HG03060 (cell line): ENCODE measurements at regions not wholly inside any gene's neighbourhood (a gene's known extent, or its start where the extent isn't known, plus 50 kb on each side); places are given as distances from the start of the nearest gene placed in this dataset.
A peak's percentile ranks its signal among the peaks of the same experiment; 100 is the strongest.

Source experiments
- ATAC-seq: cut with Tn5 transposase; IDR thresholded peaks from one replicate; pipeline ENCODE4 v1.9.1; 2021; ENCODE audit warnings: low read depth, moderate number of reproducible peaks; ENCODE audit not compliant: unreplicated experiment

DNA sequence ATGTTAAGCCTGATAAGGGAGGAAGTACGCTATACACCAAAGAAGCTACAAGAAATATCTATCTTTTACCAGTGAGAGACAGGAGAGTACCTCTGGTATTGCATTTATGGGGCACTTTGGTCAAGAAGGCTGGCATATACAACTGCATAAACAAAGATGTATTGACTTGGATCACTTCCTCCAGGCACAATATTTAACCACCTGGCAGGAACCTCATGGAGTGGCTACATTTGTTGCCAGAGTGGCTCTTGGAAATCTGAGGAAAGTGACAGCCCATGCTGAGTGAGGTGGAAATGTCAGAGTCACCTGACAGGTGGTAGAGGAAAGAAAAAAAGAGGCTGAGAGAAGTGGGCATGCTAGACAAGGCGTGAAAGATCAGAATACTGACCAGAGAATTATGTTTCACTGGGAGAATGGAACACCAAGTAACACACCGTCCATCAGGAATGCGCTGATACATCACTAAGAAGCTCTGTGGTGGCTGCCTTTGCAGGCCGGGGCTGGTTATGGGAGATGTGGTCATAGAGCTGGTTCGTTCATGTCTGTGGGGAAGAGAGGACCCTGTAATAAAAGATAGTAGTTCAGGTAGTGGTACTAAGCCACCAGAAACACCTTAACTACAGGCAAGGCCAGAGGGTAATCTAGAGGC, 61.4 kb upstream of the UFL1 start:
- no peak for ATAC-seq

DNA sequence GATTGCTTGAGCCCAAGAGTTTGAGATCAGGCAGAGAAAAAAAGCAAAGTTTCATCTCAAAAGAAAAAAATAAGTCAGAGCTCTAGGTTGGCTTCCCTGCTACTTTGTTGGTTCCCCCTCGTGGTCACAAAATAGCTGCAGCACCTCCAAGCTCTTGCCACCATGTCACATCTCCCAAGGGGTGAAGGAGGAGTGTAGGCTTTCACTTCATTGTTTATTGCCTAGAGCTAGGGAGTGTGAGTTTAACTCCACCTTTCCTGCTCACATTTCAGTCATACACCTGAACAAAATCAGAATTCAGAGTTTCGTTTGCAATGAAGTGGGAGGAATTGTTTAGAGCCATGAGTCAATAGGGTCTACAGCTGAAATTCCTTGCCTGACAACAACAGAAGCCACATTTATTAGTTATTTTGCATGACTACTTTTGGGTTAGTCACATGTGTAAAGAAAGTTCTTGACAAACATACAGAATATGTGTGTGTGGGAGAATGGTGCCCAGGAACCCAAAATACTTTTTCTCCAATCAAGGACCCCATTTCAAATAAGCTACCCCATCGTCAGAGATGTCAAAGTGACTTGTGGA, 56.2 kb upstream of the UFL1 start:
- ATAC-seq, result no peak

DNA sequence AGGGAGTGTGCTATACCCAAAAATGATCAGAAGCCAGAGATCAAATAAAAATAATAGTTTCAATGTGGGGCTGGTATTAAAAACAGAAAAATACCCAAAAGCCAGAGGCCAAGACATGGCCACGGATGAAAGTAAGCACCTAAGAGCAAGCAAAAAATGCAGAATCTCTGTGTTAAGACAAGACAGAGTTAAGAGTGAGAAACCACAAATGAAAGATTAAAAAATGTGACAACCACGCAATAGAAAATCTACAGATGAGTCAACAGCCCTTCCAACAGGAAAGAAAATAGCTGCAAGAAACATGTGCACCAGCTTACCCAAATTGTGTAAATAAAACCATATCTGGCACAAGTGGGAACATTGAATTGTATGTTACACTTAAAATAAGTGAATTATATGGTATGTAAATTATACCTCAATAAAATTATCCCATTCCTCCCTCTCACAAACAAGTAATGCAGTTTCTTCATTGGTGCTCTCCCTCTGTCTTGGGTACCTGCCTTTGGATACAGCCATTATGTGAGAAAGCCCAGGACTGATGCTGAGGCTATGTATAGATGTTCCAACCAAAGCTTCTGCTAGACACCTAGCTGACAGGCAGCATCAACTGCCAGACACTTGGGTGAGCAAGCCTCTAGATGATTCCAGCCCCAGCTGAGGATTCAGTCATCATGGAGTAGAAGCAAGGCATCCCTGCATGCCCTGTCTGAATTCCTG, 55.3 kb upstream of the UFL1 start:
- peak; percentile 55 for ATAC-seq

DNA sequence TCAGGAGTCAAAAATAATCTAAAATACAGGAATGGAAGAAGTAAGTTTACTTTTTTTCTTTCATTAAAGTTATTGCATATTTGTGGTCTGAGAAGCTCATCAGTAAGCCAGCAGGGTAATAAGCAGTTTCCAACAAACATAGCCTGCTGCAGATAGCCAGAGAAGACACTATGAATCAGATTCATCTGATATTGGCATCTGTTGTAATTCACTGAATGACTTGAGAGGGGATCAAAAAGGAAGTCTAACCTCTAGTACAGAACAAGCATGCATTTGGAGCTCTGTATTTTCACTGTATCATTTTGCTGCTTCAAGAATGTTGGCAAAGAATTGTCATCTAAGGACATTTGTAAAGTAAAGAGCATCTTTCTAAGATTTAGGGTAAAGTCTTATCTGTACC, 53.8 kb upstream of the UFL1 start:
- no peak for ATAC-seq

DNA sequence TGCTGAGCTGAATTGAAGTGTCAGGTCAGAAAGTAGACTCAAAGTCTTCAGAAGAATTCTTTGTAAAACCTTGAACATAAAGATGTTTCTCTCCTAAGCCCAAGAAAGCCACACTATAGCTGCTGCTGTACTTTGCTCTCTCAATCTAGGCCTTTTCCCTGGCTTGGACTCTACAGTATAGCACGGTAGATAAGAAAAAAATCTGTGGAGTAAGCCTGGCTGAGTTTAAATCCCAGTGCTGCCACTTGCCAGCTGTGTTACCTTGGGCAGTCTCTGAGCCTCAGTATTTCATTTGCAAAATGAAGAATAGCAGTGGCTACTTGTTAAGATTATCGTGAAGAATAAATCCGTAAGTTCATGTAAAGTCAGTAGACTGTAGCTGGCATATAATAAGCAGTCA, 53.3 kb upstream of the UFL1 start:
- ATAC-seq, result no peak

DNA sequence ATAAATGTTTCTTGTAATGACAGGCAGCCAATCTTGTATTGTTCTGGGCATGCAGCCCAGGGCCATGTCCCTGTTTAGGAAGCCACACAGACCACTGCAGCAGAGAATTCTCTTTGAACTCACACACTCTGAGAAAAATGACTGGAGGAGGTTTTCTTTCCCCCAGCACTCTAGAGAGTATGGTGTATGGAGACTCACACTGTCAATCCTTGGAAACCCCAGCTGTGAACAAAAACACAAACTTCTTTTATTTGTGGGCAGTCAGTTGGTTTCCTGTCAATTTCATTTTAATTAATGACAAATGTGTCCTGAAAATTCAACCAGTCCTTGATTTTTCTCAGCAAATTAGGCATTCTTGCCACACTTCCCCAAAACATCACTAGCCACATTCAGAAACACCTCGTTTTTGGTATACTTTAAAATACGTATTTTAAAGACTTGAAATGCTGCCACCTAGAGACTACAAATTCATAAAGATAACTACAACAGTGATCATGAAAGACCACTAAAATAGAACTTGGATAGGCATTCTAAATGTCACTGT, 52.9 kb upstream of the UFL1 start:
- no peak for ATAC-seq

DNA sequence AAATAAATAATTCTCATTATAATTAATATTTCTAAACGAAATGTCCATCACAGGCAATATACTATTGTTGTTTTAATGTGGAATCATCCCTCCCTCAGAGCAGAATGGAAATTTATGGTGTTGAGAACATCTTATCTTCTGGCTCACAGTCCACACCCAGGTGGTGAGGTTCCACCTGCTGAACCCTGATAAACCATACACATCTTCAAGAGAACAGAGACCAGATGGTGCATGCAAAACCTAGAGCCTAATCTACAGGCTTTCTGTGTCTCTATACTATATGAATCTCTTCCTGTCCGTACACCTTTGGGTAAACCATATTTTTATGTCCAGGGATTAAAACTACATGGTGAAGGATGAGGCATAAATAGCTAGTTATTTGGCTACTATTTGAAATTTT, 52.3 kb upstream of the UFL1 start:
- no peak for ATAC-seq

DNA sequence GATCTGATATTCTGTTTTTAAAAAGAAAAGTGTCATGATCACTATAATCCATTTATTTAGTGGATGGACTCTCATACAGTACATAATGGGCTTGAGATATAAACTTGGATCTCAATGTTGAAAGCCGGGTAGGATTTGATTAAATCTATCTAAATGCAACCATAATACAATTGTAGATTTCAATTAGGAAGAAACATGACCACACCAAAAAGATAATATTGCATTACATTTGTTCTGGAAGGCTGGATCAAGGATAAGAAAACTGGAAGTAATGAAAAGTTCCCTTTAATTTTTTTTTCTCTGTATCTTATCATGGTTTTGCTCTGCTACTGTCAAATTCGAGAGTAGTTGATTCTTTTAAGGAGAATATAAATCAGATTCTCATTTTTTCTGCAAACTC, 51.3 kb upstream of the UFL1 start:
- no peak for ATAC-seq
